BE2C (cell line): ENCODE measurements at regions not wholly inside any gene's neighbourhood (a gene's known extent, or its start where the extent isn't known, plus 50 kb on each side); places are given as distances from the start of the nearest gene placed in this dataset.

ENCODE experiments used
- DNase-seq: peaks from one replicate; pipeline ENCODE4 v3.0.0-alpha.2; 2020
- H3K27me3 ChIP-seq: fragments of 250-450 bp; sonication (Bioruptor Pico); 2 replicates; pipeline ENCODE4 v1.5.1; 2020; ENCODE audit warnings: mild to moderate bottlenecking
- H3K36me3 ChIP-seq: fragments of 250-450 bp; sonication (Bioruptor Pico); 2 replicates; pipeline ENCODE4 v1.5.1; 2020; ENCODE audit warnings: mild to moderate bottlenecking
- H3K4me1 ChIP-seq: fragments of 250-450 bp; sonication (Bioruptor Pico); 2 replicates; pipeline ENCODE4 v1.5.1; 2020
- H3K4me3 ChIP-seq: 2 replicates; pipeline ENCODE4 v1.5.1; 2011; ENCODE audit warnings: low read depth, low read length
- H3K9me3 ChIP-seq: fragments of 250-450 bp; sonication (Bioruptor Pico); 2 replicates; pipeline ENCODE4 v1.5.1; 2020
- CTCF ChIP-seq: IDR thresholded peaks from 2 replicates; pipeline ENCODE4 v1.5.1; 2012; ENCODE audit warnings: mild to moderate bottlenecking, low read depth, low read length

DNA sequence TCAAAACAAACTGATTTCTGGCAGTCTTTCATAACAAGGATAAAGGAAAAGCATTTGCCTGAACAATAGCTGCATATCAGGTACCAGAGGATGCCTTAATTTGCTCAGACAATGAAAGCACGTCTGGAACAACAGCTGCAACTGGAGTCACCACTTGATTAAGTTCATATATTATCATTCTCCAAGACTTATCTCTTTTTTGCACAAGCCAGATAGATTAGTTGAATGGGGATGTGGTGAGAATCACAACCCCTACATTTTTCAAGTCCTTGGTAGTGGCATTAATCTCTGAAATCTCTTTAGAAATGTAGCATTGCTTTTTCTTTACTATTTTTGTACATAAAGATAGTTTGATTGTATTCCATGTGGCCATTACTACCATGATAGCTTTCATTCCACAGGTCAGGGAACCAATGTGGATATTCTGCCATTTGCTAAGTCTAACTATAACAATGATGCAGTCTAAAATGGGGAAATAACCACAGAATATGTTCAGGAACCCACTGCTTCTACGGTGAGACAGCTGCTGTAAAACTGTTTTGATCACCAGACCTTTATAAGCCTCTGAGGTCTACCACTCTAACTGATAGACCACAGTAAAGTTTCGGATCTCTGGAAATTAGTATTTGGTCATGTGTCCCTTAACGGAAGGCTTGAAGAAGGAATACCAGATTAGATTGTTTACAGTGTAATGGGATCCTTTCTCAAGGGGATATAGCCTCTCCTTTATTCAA, 1176.2 kb downstream of the DNAJB9 start:
- peak; percentile 12 for DNase-seq
- no peaks in the 10 kb centered on the region for H3K27me3 ChIP-seq
- TF ChIP-seq CTCF, result no peak
- no peak overlapping the region for H3K4me3 ChIP-seq
- no peaks in the 10 kb centered on the region for H3K36me3 ChIP-seq
- H3K4me1 ChIP-seq, result peaks cover 7% of the 10 kb centered on the region; the same call in 1 of the 2 replicates
- H3K9me3 ChIP-seq, result no peaks in the 10 kb centered on the region

DNA sequence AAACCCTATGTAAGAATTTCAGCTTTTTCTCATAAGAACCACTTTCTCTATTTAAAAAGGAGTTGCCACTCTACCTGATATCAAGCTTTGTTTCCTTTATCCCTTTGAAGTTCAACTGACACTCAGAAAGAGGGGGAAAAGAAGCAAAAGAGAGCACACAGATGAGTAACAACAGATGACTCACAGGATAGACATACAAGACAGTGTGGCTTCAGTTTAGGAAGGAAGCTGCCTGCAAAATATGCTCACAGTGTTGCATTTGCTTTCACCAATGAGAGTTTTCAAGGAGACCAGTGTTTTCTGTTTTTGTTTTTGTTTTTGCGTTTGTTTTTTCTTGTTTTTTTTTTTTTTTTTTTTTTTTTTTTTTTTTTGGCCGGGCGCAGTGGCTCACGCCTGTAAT, 1181.6 kb downstream of the DNAJB9 start:
- Histone ChIP-seq H3K4me1 (peaks cover 6% of the 10 kb centered on the region; the same call in 1 of the 2 replicates), H3K27me3 (no peaks in the 10 kb centered on the region), H3K9me3 (no peaks in the 10 kb centered on the region), H3K36me3 (no peaks in the 10 kb centered on the region), H3K4me3 (no peak overlapping the region)
- DNase-seq, result no peak
- no peak for TF ChIP-seq CTCF

GRCh38 chr7:109752068-109752467, 1182.4 kb downstream of the DNAJB9 start:
- Histone ChIP-seq H3K36me3 (no peaks in the 10 kb centered on the region), H3K9me3 (no peaks in the 10 kb centered on the region), H3K4me1 (peaks cover 4% of the 10 kb centered on the region; the same call in 1 of the 2 replicates), H3K4me3 (no peak overlapping the region), H3K27me3 (no peaks in the 10 kb centered on the region)
- no peak for TF ChIP-seq CTCF
- DNase-seq, result no peak

DNA sequence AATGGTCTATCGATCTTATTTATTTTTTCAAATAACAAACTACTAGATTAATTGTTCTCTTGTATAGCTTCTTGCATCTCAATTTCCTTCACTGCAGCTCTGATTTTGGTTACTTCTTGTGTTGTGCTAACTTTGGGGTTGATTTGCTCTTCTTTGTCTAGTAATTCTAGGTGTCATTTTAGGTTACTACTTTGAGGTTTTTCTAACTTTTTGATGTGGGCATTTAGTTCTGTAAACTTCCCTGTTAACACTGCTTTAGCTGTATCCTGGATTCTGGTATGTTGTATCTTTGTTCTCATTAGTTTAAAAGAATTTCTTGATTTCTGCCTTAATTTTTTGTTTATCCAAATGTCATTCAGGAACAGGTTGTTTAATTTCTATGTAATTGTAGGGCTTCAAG, 1188.0 kb downstream of the DNAJB9 start:
- H3K4me3 ChIP-seq, result no peak overlapping the region

GRCh38 chr7:109763611-109764010, 1193.9 kb downstream of the DNAJB9 start:
- H3K27me3 ChIP-seq, result no peaks in the 10 kb centered on the region
- H3K4me1 ChIP-seq, result peaks cover 7% of the 10 kb centered on the region
- DNase-seq, result peak; percentile 14
- no peak for TF ChIP-seq CTCF
- no peaks in the 10 kb centered on the region; the same call in 1 of the 2 replicates for H3K9me3 ChIP-seq
- H3K36me3 ChIP-seq, result no peaks in the 10 kb centered on the region
- no peak overlapping the region for H3K4me3 ChIP-seq

More for the DNA sequence above, 1188.0 kb downstream of the DNAJB9 start:
- no peaks in the 10 kb centered on the region; the same call in 1 of the 2 replicates for H3K9me3 ChIP-seq
- H3K4me1 ChIP-seq, result no peaks in the 10 kb centered on the region; the same call in none of the 2 replicates
- no peak for DNase-seq
- H3K27me3 ChIP-seq, result no peaks in the 10 kb centered on the region
- no peaks in the 10 kb centered on the region for H3K36me3 ChIP-seq
- TF ChIP-seq CTCF, result no peak

GRCh38 chr7:109772161-109772560, 1202.5 kb downstream of the DNAJB9 start:
- Histone ChIP-seq H3K9me3 (no peaks in the 10 kb centered on the region; the same call in 1 of the 2 replicates), H3K4me1 (peaks cover 9% of the 10 kb centered on the region), H3K27me3 (no peaks in the 10 kb centered on the region), H3K36me3 (no peaks in the 10 kb centered on the region), H3K4me3 (no peak overlapping the region)
- DNase-seq, result peak; percentile 64
- TF ChIP-seq CTCF, result no peak
